Ishikawa (cell line): ENCODE measurements at regions not wholly inside any gene's neighbourhood (a gene's known extent, or its start where the extent isn't known, plus 50 kb on each side); places are given as distances from the start of the nearest gene placed in this dataset.

Experiments used
- CEBPB ChIP-seq: IDR thresholded peaks from 2 replicates; pipeline ENCODE4 v1.6.1; 2012
- EGR1 ChIP-seq: IDR thresholded peaks from 2 replicates; pipeline ENCODE4 v1.6.1; 2012
- EP300 ChIP-seq: IDR thresholded peaks from 2 replicates; pipeline ENCODE4 v1.6.1; 2012; ENCODE audit warnings: borderline replicate concordance
- FOXM1 ChIP-seq: IDR thresholded peaks from 2 replicates; pipeline ENCODE4 v1.6.1; 2012; ENCODE audit warnings: low read depth, borderline replicate concordance
- MAX ChIP-seq: IDR thresholded peaks from 2 replicates; pipeline ENCODE4 v1.6.1; 2012
- RAD21 ChIP-seq: IDR thresholded peaks from 2 replicates; pipeline ENCODE4 v1.6.1; 2012; ENCODE audit warnings: low read depth
- REST ChIP-seq: IDR thresholded peaks from 2 replicates; pipeline ENCODE4 v1.6.1; 2012; ENCODE audit warnings: low read depth, mild to moderate bottlenecking
- TAF1 ChIP-seq: IDR thresholded peaks from 2 replicates; pipeline ENCODE4 v1.6.1; 2012; ENCODE audit warnings: low read depth, mild to moderate bottlenecking
- TCF12 ChIP-seq: IDR thresholded peaks from 2 replicates; pipeline ENCODE4 v1.6.1; 2012; ENCODE audit warnings: low read depth
- YY1 ChIP-seq: IDR thresholded peaks from 2 replicates; pipeline ENCODE4 v1.6.1; 2012; ENCODE audit warnings: low read depth
- ZBTB7A ChIP-seq: IDR thresholded peaks from 2 replicates; pipeline ENCODE4 v1.6.1; 2012; ENCODE audit warnings: low read depth

GRCh38 chr14:87837296-87837695 lies 155.7 kb downstream of the GALC start:
- TF ChIP-seq ZBTB7A = no peak
- TF ChIP-seq REST = no peak
- no peak for TF ChIP-seq EP300
- no peak for TF ChIP-seq TAF1
- no peak for TF ChIP-seq RAD21
- TF ChIP-seq YY1 = no peak
- TF ChIP-seq CEBPB = no peak
- TF ChIP-seq MAX = no peak
- no peak for TF ChIP-seq TCF12
- no peak for TF ChIP-seq EGR1
- TF ChIP-seq FOXM1 = no peak
